ENCODE measurements at regions not wholly inside any gene's neighbourhood (a gene's known extent, or its start where the extent isn't known, plus 50 kb on each side); places are given as distances from the start of the nearest gene placed in this dataset.

DNA sequence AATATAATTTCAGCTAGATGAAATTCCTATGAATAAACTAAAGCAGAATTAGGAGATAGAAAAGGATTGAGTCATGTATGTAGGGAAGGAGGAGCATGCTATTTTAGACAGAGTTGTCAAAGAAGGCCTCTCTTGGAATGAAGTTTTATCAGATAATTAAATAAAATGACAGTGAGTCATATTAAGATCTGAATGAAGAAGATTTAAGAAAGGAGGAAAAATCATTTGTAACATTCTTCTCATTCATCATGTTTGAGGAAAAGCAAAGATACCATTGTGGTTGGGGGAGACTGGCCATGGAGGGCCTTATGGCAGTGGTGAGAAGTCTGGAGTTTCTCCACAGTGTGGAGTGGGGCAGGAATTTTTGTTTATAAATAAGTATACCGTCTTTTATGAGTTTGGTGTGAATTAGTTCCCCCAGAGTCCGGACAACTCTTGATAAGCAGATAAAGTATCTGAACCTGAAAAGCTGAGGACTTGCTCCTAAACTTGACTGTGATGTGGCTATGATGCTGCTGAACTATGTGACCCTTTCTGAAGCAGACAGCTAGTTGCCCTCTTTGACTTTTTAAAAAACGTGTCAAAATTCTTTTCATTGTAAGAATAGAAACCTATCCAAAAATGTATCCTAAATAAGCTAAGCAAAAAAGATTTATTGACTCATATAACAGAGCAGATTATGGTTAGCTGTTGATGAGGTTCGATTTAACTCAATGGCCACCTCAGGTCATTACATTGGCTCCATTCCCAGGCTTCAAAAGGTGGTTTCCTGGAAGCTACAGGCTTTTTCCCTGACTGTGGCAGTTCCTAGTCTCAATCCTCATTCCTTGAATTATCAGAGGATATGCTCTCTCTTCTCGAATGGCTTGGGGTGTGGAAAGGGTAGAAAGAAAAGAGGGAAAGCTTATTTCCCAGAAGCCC is 90.8 kb downstream of the LHX9 start:
- TF ChIP-seq CTCF (conservative IDR thresholded peaks at IDR 0.05) (no peak), EZH2 (IDR thresholded peaks at IDR 0.05; ENCODE audit: low read depth) (no peak)

All from PC-9 (cell line).